ENCODE measurements at regions not wholly inside any gene's neighbourhood (a gene's known extent, or its start where the extent isn't known, plus 50 kb on each side); places are given as distances from the start of the nearest gene placed in this dataset.
"Not testable (repeated sequence)": the region's sequence is repeated elsewhere in the genome, so short reads cannot be mapped to it uniquely, and the experiment has no call there.

DNA sequence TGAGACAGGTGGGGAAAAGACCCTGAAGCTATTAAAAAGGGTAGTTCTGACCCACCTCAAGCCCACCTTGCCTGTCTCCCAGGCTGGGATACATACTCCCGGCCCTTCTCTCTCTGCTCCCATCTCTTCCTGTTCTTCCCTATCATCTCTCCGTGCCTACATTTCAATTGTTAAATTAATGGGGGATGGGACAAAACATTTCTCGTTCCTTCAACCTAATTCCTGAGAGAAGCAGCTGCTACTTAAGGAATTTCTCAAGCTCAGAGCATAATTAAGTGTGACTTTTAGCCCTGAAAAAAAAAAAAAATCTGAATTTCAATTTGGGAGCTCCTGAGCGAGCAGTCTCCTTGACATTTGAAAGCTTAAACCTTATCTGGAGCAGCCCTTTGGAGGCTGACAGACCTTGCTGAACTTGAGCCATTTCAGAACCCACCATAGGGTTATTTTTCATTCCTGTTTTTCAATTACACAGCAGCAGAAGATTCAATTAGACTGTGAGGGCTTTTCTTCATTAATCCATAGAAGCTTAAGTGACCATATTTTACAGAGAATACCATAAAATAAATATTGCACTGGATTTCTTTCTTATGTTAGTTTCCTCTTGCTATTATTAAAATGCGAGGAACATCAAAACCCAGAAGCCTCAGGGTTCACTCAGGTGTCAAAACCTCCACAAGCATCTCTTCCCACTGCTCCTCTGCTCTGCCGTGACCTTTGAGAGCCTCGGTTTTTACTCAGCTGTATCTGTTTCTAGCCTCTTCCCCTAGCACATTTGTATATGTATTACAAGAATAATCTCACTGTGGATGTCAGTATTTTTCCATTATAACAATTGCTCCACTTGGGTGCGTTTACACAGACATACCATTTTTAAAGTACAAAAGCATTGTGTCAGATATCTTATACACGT lies 125.7 kb downstream of the B3GNT2 start:
- H3K4me1 Mint-ChIP-seq, result peaks cover 23 to 33% (median 32%) of the 10 kb centered on the region in 3 donors
- H3K27ac Mint-ChIP-seq, result peak overlapping the region in 3 of 8 donors; percentile 42 to 87 (median 82)
- H3K27me3 Mint-ChIP-seq, result peaks cover 0 to 1% of the 10 kb centered on the region in 2 donors
- no peaks in the 10 kb centered on the region for H3K9me3 ChIP-seq (ENCODE audit: low read length)
- ChIA-PET CTCF (interaction anchor here (0.9 kb wide), 1 partner anchor 13 kb away, joined by 4 read pairs; no protein-coding TSS in a partner anchor), POLR2A (interaction anchor here (0.5 kb wide), 1 partner anchor 332 kb away, joined by 4 read pairs; no protein-coding TSS in a partner anchor)
- no peak overlapping the region for H3K27ac ChIP-seq (ENCODE audit: low read depth, low read length)
- no peak overlapping the region for H3K4me3 Mint-ChIP-seq
- no peaks in the 10 kb centered on the region for H3K9me3 Mint-ChIP-seq
- no peak overlapping the region for H3K4me3 ChIP-seq (ENCODE audit: low read length)
- no peaks in the 10 kb centered on the region for H3K36me3 ChIP-seq (ENCODE audit: insufficient read depth, low read length)
- H3K4me1 ChIP-seq (ENCODE audit: insufficient read depth, low read length), result no peaks in the 10 kb centered on the region
- peaks cover 0 to 8% (median 0%) of the 10 kb centered on the region in 3 donors for H3K36me3 Mint-ChIP-seq
- DNase-seq, result no peak
- H3K27me3 ChIP-seq (ENCODE audit: insufficient read depth, low read length, poor library complexity, severe bottlenecking), result no peaks in the 10 kb centered on the region

DNA sequence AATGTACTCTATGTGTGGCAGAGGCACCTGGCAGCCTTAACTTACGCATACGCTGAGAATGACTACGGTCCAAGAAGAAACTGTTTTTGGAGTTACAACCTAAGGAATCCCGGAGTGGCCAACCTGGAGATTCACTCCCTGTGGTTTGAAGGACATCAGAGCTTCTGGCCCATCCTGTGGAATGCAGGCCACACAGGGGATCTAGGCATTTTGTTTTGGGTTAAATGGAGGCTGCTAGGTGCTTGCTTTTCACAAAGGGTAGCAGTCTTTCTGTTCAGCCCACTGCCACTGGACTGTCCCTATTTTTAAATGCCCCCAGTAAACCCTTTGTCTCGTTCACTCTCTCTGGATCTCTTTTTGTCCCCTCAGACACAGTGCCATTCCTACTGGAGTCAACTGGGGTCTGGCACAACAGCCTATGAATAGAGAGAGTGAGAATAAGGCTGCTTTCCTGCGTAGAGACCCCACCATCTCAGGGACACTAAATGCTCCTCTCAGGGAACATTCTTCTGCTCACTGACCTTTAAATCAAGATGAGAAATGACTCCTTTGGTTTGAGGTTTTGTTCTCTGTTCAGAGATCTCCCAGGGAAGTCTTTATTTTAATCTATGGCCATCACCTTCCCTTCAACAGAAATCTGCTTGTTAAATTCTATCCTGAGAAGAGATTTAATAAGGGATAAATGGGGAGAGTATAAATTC lies 124.9 kb downstream of the B3GNT2 start:
- no peak for DNase-seq
- Mint-ChIP-seq H3K36me3 (peaks cover 0 to 8% (median 0%) of the 10 kb centered on the region in 3 donors), H3K27me3 (peaks cover 0 to 1% of the 10 kb centered on the region in 2 donors)

DNA sequence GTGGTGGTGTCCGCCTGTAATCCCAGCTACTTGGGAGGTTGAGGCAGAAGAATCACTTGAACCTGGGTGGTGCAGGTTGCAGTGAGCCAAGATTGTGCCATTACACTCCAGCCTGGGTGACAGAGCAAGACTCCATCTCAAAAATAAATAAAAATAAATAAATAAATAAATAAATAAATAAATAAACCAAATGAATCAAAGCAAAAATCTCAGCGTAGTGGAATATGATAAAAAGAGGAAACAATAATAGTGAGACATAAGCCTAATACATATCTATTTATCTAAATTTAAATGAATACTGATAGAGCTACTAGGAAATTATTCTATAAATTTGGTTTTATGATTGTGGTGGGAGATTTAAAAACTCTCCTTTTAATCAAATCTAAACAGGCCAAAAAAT lies 124.2 kb downstream of the B3GNT2 start:
- H3K27me3 Mint-ChIP-seq; H3K4me3 Mint-ChIP-seq; H3K9me3 ChIP-seq (ENCODE audit: low read length); H3K9me3 Mint-ChIP-seq; POLR2A ChIA-PET; H3K36me3 ChIP-seq (ENCODE audit: insufficient read depth, low read length); CTCF ChIA-PET; H3K36me3 Mint-ChIP-seq; H3K4me3 ChIP-seq (ENCODE audit: low read length); DNase-seq; H3K27ac ChIP-seq (ENCODE audit: low read depth, low read length); H3K4me1 ChIP-seq (ENCODE audit: insufficient read depth, low read length); H3K27me3 ChIP-seq (ENCODE audit: insufficient read depth, low read length, poor library complexity, severe bottlenecking): not testable (repeated sequence)
- peaks cover 25 to 46% (median 42%) of the 10 kb centered on the region in 3 donors for H3K4me1 Mint-ChIP-seq
- peak overlapping the region in 2 of 8 donors; percentile 15 to 43 for H3K27ac Mint-ChIP-seq

More for the DNA sequence above, 124.9 kb downstream of the B3GNT2 start:
- Histone ChIP-seq H3K4me3 (ENCODE audit: low read length) (no peak overlapping the region), H3K9me3 (ENCODE audit: low read length) (no peaks in the 10 kb centered on the region), H3K36me3 (ENCODE audit: insufficient read depth, low read length) (no peaks in the 10 kb centered on the region), H3K27ac (ENCODE audit: low read depth, low read length) (no peak overlapping the region), H3K27me3 (ENCODE audit: insufficient read depth, low read length, poor library complexity, severe bottlenecking) (no peaks in the 10 kb centered on the region), H3K4me1 (ENCODE audit: insufficient read depth, low read length) (no peaks in the 10 kb centered on the region)
- H3K4me3 Mint-ChIP-seq, result no peak overlapping the region
- H3K27ac Mint-ChIP-seq, result peak overlapping the region in 3 of 8 donors; percentile 2 to 70 (median 47)
- H3K4me1 Mint-ChIP-seq, result peaks cover 23 to 41% (median 38%) of the 10 kb centered on the region in 3 donors
- no peaks in the 10 kb centered on the region for H3K9me3 Mint-ChIP-seq
- ChIA-PET CTCF (no interaction called here), POLR2A (no interaction called here)

DNA sequence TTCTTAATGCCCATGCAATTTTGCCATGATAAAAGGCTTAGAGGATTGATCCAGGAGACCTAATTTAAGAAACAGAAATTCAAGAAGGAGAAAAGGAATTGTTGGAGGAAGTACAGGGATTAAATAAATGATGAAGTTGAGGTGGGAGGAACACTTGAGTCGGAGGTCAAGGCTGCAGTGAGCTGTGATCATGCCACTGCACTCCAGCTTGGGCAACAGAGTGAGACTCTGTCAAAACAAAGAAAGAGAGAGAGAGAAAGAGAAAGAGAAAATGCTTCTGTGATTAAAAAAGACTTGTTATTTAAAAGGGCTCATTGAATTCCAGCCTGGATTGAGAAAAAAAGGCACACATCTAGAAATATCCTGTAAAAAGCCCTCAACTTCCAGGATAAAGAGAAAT lies 123.2 kb downstream of the B3GNT2 start:
- ChIA-PET POLR2A (no interaction called here), CTCF (no interaction called here)
- H3K4me1 Mint-ChIP-seq, result peaks cover 34 to 55% (median 53%) of the 10 kb centered on the region in 3 donors
- no peak for DNase-seq
- no peak overlapping the region for H3K27ac ChIP-seq (ENCODE audit: low read depth, low read length)
- H3K4me1 ChIP-seq (ENCODE audit: insufficient read depth, low read length), result peaks cover 9% of the 10 kb centered on the region
- peak overlapping the region in 4 of 8 donors; percentile 12 to 83 (median 51) for H3K27ac Mint-ChIP-seq
- H3K9me3 ChIP-seq (ENCODE audit: low read length), result no peaks in the 10 kb centered on the region
- no peaks in the 10 kb centered on the region for H3K36me3 ChIP-seq (ENCODE audit: insufficient read depth, low read length)
- H3K27me3 ChIP-seq (ENCODE audit: insufficient read depth, low read length, poor library complexity, severe bottlenecking), result no peaks in the 10 kb centered on the region
- no peak overlapping the region for H3K4me3 ChIP-seq (ENCODE audit: low read length)
- peaks cover 0 to 4% (median 0%) of the 10 kb centered on the region in 3 donors for H3K36me3 Mint-ChIP-seq
- no peak overlapping the region for H3K4me3 Mint-ChIP-seq
- no peaks in the 10 kb centered on the region for H3K9me3 Mint-ChIP-seq
- H3K27me3 Mint-ChIP-seq, result peaks cover 0 to 1% of the 10 kb centered on the region in 2 donors

DNA sequence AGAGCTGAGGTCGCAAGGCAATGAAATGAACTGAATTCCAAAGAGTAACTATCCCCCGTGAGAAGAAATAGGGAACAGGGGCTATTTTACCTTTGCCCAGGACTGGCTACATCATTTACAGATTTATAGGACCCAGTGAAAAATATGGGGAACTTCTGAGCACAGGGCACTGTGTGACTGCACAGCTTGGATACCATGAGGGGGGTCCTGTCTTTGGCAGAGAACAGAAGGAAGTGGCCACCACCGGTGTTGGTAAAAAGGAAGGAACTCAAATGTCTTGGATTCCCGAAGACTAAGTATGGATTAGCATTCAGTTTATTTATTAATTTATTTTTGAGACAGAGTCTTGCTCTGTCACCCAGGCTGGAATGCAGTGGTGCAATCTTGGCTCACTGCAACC lies 119.6 kb downstream of the B3GNT2 start:
- POLR2A ChIA-PET, result no interaction called here
- no peak overlapping the region for H3K27ac ChIP-seq (ENCODE audit: low read depth, low read length)
- no peaks in the 10 kb centered on the region for H3K27me3 ChIP-seq (ENCODE audit: insufficient read depth, low read length, poor library complexity, severe bottlenecking)
- peaks cover 21% of the 10 kb centered on the region for H3K4me1 ChIP-seq (ENCODE audit: insufficient read depth, low read length)
- no peaks in the 10 kb centered on the region for H3K9me3 ChIP-seq (ENCODE audit: low read length)
- H3K36me3 ChIP-seq (ENCODE audit: insufficient read depth, low read length), result no peaks in the 10 kb centered on the region
- H3K9me3 Mint-ChIP-seq, result no peaks in the 10 kb centered on the region
- peaks cover 39 to 61% (median 50%) of the 10 kb centered on the region in 3 donors for H3K4me1 Mint-ChIP-seq
- H3K4me3 Mint-ChIP-seq, result peak overlapping the region in 1 of 7 donors; percentile 36
- H3K4me3 ChIP-seq (ENCODE audit: low read length), result no peak overlapping the region
- H3K27ac Mint-ChIP-seq, result peak overlapping the region in 3 of 8 donors; percentile 22 to 66 (median 58)
- H3K36me3 Mint-ChIP-seq, result no peaks in the 10 kb centered on the region
- CTCF ChIA-PET, result no interaction called here
- no peaks in the 10 kb centered on the region for H3K27me3 Mint-ChIP-seq
- no peak for DNase-seq

DNA sequence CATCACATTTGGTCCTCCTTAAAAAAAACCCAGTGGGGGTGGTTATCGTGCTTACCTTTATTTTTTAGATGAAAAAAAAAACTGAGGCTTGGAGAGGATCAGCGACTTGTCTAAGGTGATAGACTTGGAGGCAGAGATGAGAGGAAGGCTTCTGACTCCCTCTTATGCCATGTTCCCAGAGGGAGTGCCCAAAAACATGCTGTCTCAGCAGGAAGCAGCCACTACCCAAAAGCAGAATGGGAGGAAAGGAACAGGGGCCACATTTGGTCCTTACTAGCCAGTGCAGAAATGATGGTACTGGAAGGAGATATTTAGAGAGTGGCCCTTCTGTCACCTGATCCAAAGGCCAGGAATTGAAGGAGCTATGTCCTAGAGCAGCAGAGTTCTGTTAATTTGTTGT lies 118.4 kb downstream of the B3GNT2 start:
- Histone ChIP-seq H3K27ac (ENCODE audit: low read depth, low read length) (no peak overlapping the region), H3K27me3 (ENCODE audit: insufficient read depth, low read length, poor library complexity, severe bottlenecking) (no peaks in the 10 kb centered on the region), H3K36me3 (ENCODE audit: insufficient read depth, low read length) (no peaks in the 10 kb centered on the region), H3K4me1 (ENCODE audit: insufficient read depth, low read length) (peaks cover 33% of the 10 kb centered on the region), H3K4me3 (ENCODE audit: low read length) (peak overlapping the region; percentile 4), H3K9me3 (ENCODE audit: low read length) (no peaks in the 10 kb centered on the region)
- POLR2A ChIA-PET, result interaction anchor here (0.7 to 1.9 kb wide), 5 partner anchors 9 to 118 kb away, joined by 3 to 8 read pairs (median 4); partner anchors contain the start of gene B3GNT2
- Mint-ChIP-seq H3K4me3 (peak overlapping the region; percentile 61 to 85 (median 79)), H3K9me3 (no peaks in the 10 kb centered on the region), H3K36me3 (no peaks in the 10 kb centered on the region), H3K27ac (peak overlapping the region; percentile 78 to 95 (median 93)), H3K4me1 (peaks cover 50 to 72% (median 60%) of the 10 kb centered on the region in 3 donors), H3K27me3 (no peaks in the 10 kb centered on the region)
- no peak for DNase-seq
- CTCF ChIA-PET, result interaction anchor here (0.6 to 2.2 kb wide), 6 partner anchors 9 to 117 kb away, joined by 3 to 19 read pairs (median 3); no protein-coding TSS in a partner anchor

DNA sequence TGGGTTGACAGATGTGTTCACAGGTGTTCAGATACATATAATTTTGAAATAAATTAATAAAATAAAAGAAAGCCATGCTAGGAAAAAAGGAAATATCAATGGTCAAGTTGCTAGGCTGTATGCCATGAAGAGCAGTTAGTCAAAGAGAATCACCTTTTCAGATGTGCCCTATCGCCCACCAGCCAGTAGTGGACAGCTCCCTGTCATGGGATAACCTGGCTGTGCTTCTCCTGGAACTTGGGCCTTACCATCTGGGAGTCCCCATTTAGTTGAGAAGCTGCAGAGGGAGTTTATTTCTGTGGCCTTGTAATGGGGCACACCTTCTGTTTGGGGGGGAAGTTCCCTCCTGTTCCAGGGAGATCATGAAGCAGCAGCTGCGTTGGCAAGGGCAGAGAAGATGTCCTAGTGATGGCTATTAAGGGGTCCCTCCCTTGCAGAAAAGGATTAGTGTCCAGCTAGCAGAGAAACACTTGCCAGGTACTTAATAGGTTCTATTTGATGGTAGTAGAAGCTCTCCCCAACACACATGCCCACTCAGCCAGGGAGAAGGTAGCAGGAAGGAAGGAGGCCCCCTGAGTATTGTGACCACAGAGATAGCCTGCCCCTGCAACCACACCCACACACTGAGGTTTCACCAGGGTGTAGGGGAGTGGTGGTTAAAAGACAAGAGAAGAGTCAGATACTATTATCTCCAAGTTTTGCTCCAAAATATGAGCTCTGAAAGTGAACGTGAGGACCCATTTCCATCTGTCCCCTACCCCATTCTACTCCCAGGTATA lies 117.7 kb downstream of the B3GNT2 start:
- H3K4me1 ChIP-seq (ENCODE audit: insufficient read depth, low read length), result peaks cover 38% of the 10 kb centered on the region

More for the DNA sequence above, 117.7 kb downstream of the B3GNT2 start:
- ChIA-PET POLR2A (interaction anchor here (0.7 to 1.9 kb wide), 5 partner anchors 8 to 118 kb away, joined by 3 to 8 read pairs (median 4); partner anchors contain the start of gene B3GNT2), CTCF (interaction anchor here (0.6 to 2.2 kb wide), 7 partner anchors 8 to 118 kb away, joined by 3 to 19 read pairs (median 3); partner anchors contain the start of gene B3GNT2)
- Histone ChIP-seq H3K36me3 (ENCODE audit: insufficient read depth, low read length) (no peaks in the 10 kb centered on the region), H3K4me3 (ENCODE audit: low read length) (peak overlapping the region; percentile 4), H3K27me3 (ENCODE audit: insufficient read depth, low read length, poor library complexity, severe bottlenecking) (no peaks in the 10 kb centered on the region), H3K9me3 (ENCODE audit: low read length) (no peaks in the 10 kb centered on the region), H3K27ac (ENCODE audit: low read depth, low read length) (no peak overlapping the region)
- Mint-ChIP-seq H3K27ac (peak overlapping the region; percentile 78 to 95 (median 93)), H3K27me3 (no peaks in the 10 kb centered on the region), H3K4me3 (peak overlapping the region; percentile 61 to 85 (median 79)), H3K9me3 (no peaks in the 10 kb centered on the region), H3K4me1 (peaks cover 51 to 73% (median 61%) of the 10 kb centered on the region in 3 donors), H3K36me3 (no peaks in the 10 kb centered on the region)
- DNase-seq, result peak in 4 of 5 donors; percentile 26 to 71 (median 62)
